Stimulated activated CD8-positive, alpha-beta memory T cell treated with anti-CD3 and anti-CD28 coated beads, Interleukin-15, amount 100 ng/mL, for 1 hour (primary cell): ENCODE measurements at regions not wholly inside any gene's neighbourhood (a gene's known extent, or its start where the extent isn't known, plus 50 kb on each side); places are given as distances from the start of the nearest gene placed in this dataset.

Experiments used
- DNase-seq: peaks from one replicate; pipeline ENCODE4 v3.0.0-alpha.2; 2020; ENCODE audit warnings: low read depth

GRCh38 chr5:125384071-125384470 lies 637.6 kb upstream of the ZNF608 start:
- DNase-seq: no peak

- DNase-seq: no peak
Observed at GRCh38 chr5:125390326-125390725, 643.9 kb upstream of the ZNF608 start.

GRCh38 chr5:125393221-125393815 lies 646.9 kb upstream of the ZNF608 start:
- no peak for DNase-seq

GRCh38 chr5:125394661-125395280 lies 648.3 kb upstream of the ZNF608 start:
- DNase-seq: no peak

GRCh38 chr5:125396462-125396861 lies 650.0 kb upstream of the ZNF608 start:
- DNase-seq: no peak

GRCh38 chr5:125398466-125398865 lies 652.0 kb upstream of the ZNF608 start:
- no peak for DNase-seq

- DNase-seq: no peak
Observed at GRCh38 chr5:125399885-125400284, 653.4 kb upstream of the ZNF608 start.

- DNase-seq: no peak
Observed at GRCh38 chr5:125401724-125402622, 655.5 kb upstream of the ZNF608 start.

- no peak for DNase-seq
Observed at GRCh38 chr5:125402787-125403186, 656.3 kb upstream of the ZNF608 start.

- no peak for DNase-seq
Observed at GRCh38 chr5:125404056-125404455, 657.6 kb upstream of the ZNF608 start.

GRCh38 chr5:125408448-125409233 lies 662.2 kb upstream of the ZNF608 start:
- no peak for DNase-seq

GRCh38 chr5:125409234-125409860 lies 662.9 kb upstream of the ZNF608 start:
- no peak for DNase-seq

- DNase-seq: no peak
Observed at GRCh38 chr5:125409861-125410536, 663.6 kb upstream of the ZNF608 start.

- no peak for DNase-seq
Observed at GRCh38 chr5:125410537-125411070, 664.2 kb upstream of the ZNF608 start.

GRCh38 chr5:125411071-125411743 lies 664.8 kb upstream of the ZNF608 start:
- DNase-seq: no peak

GRCh38 chr5:125411744-125412560 lies 665.5 kb upstream of the ZNF608 start:
- no peak for DNase-seq

- no peak for DNase-seq
Observed at GRCh38 chr5:125412561-125413495, 666.4 kb upstream of the ZNF608 start.
